Endodermal cell (in vitro differentiated cells): ENCODE measurements at regions not wholly inside any gene's neighbourhood (a gene's known extent, or its start where the extent isn't known, plus 50 kb on each side); places are given as distances from the start of the nearest gene placed in this dataset.

ENCODE experiments used
- DNase-seq: peaks from one replicate; pipeline ENCODE4 v3.0.0-alpha.2; 2017
- H3K27ac ChIP-seq: 2 replicates; pipeline ENCODE4 v1.5.1; 2013; ENCODE audit warnings: mild to moderate bottlenecking, low read depth, low read length, moderate library complexity
- H3K27me3 ChIP-seq: 2 replicates; pipeline ENCODE4 v1.6.1; 2013; ENCODE audit warnings: mild to moderate bottlenecking, low read length, moderate library complexity; ENCODE audit not compliant: insufficient read depth, control insufficient read depth, poor library complexity, severe bottlenecking
- H3K36me3 ChIP-seq: 2 replicates; pipeline ENCODE4 v1.7.0; 2013; ENCODE audit warnings: mild to moderate bottlenecking, low read length, moderate library complexity; ENCODE audit not compliant: control insufficient read depth, insufficient read depth
- H3K4me1 ChIP-seq: one replicate; pipeline ENCODE4 v1.7.0; 2013; ENCODE audit warnings: low read length; ENCODE audit not compliant: control insufficient read depth, insufficient read depth
- H3K4me3 ChIP-seq: 2 replicates; pipeline ENCODE4 v1.5.1; 2013; ENCODE audit warnings: mild to moderate bottlenecking, low read length, moderate library complexity
- H3K9ac ChIP-seq: 2 replicates; pipeline ENCODE4 v1.6.1; 2013; ENCODE audit warnings: mild to moderate bottlenecking, low read length, moderate library complexity; ENCODE audit not compliant: poor library complexity, severe bottlenecking; ENCODE audit errors: extremely low read depth
- H3K9me3 ChIP-seq: 2 replicates; pipeline ENCODE4 v1.6.1; 2013; ENCODE audit warnings: mild to moderate bottlenecking, low read length, moderate library complexity; ENCODE audit not compliant: control insufficient read depth
- H3K27ac Mint-ChIP-seq: 2 replicates; pipeline ENCODE4 v1.8.0; 2020; ENCODE audit warnings: mixed read lengths
- H3K27me3 Mint-ChIP-seq: 2 replicates; pipeline ENCODE4 v1.8.0; 2021; ENCODE audit warnings: mild to moderate bottlenecking, mixed read lengths; ENCODE audit not compliant: insufficient read depth
- H3K36me3 Mint-ChIP-seq: 2 replicates; pipeline ENCODE4 v1.8.0; 2020; ENCODE audit warnings: low read depth, mixed read lengths
- H3K4me1 Mint-ChIP-seq: 2 replicates; pipeline ENCODE4 v1.8.0; 2020; ENCODE audit warnings: mixed read lengths
- H3K4me3 Mint-ChIP-seq: 2 replicates; pipeline ENCODE4 v1.8.0; 2020; ENCODE audit warnings: mild to moderate bottlenecking, moderate library complexity, mixed read lengths
- H3K9me3 Mint-ChIP-seq: 2 replicates; pipeline ENCODE4 v1.8.0; 2020; ENCODE audit warnings: mild to moderate bottlenecking, mixed read lengths
- CTCF ChIP-seq: fragments of 200-600 bp; sonication (generic); conservative IDR thresholded peaks from 2 replicates; pipeline ENCODE4 v1.5.0; 2021; ENCODE audit warnings: antibody characterized with exemption, mild to moderate bottlenecking
- WGBS, 2 experiments: methylation state at CpG; one replicate each; pipeline versions ENCODE4 v1.1.5 to v1.1.7; 2013; ENCODE audit warnings: missing lambda C conversion rate in 2 of 2, mixed read lengths in 1 of 2; ENCODE audit not compliant: insufficient coverage in 1 of 2, insufficient read length in 1 of 2; 5-methylcytosine and 5-hydroxymethylcytosine counted together

GRCh38 chr12:126591533-126591932 lies 1526.3 kb downstream of the AACS start:
- DNase-seq = no peak
- Mint-ChIP-seq H3K4me1 (peaks cover 5% of the 10 kb centered on the region), H3K27me3 (no peaks in the 10 kb centered on the region), H3K27ac (no peak overlapping the region), H3K9me3 (no peaks in the 10 kb centered on the region), H3K36me3 (no peaks in the 10 kb centered on the region), H3K4me3 (no peak overlapping the region)
- no peaks in the 10 kb centered on the region for H3K4me1 ChIP-seq
- H3K4me3 ChIP-seq = no peak overlapping the region
- H3K27me3 ChIP-seq = no peaks in the 10 kb centered on the region
- WGBS, 2 experiments = 100% methylated on average over 1 to 2 of the region's 2 CpGs
- TF ChIP-seq CTCF = no peak
- no peak overlapping the region for H3K27ac ChIP-seq
- H3K36me3 ChIP-seq = no peaks in the 10 kb centered on the region
- H3K9ac ChIP-seq = no peak overlapping the region
- H3K9me3 ChIP-seq = no peaks in the 10 kb centered on the region

GRCh38 chr12:126601184-126602170 lies 1536.2 kb downstream of the AACS start:
- TF ChIP-seq CTCF = no peak
- no peaks in the 10 kb centered on the region for H3K36me3 ChIP-seq
- no peaks in the 10 kb centered on the region for H3K9me3 Mint-ChIP-seq
- H3K27me3 ChIP-seq = no peaks in the 10 kb centered on the region
- no peak for DNase-seq
- WGBS, 2 experiments = 81 to 86% methylated on average over 3 to 5 of the region's 5 CpGs
- H3K36me3 Mint-ChIP-seq = no peaks in the 10 kb centered on the region
- no peak overlapping the region for H3K27ac ChIP-seq
- H3K27ac Mint-ChIP-seq = no peak overlapping the region
- no peaks in the 10 kb centered on the region for H3K4me1 Mint-ChIP-seq
- H3K9ac ChIP-seq = no peak overlapping the region
- no peaks in the 10 kb centered on the region for H3K9me3 ChIP-seq
- H3K4me3 ChIP-seq = no peak overlapping the region
- H3K4me3 Mint-ChIP-seq = no peak overlapping the region
- no peaks in the 10 kb centered on the region for H3K27me3 Mint-ChIP-seq
- no peaks in the 10 kb centered on the region for H3K4me1 ChIP-seq

- no peak for DNase-seq
- H3K27me3 Mint-ChIP-seq = no peaks in the 10 kb centered on the region
- no peaks in the 10 kb centered on the region for H3K9me3 Mint-ChIP-seq
These were observed 1537.4 kb downstream of the AACS start for GRCh38 chr12:126602612-126603011.

More at GRCh38 chr12:126602612-126603011, 1537.4 kb downstream of the AACS start:
- no peaks in the 10 kb centered on the region for H3K4me1 Mint-ChIP-seq
- H3K4me3 Mint-ChIP-seq = no peak overlapping the region
- H3K4me3 ChIP-seq = no peak overlapping the region
- WGBS, 2 experiments = 83 to 87% methylated on average over 3 to 7 of the region's 7 CpGs
- no peaks in the 10 kb centered on the region for H3K36me3 ChIP-seq
- no peaks in the 10 kb centered on the region for H3K4me1 ChIP-seq
- TF ChIP-seq CTCF = no peak
- H3K27ac ChIP-seq = no peak overlapping the region
- H3K27ac Mint-ChIP-seq = no peak overlapping the region
- no peaks in the 10 kb centered on the region for H3K27me3 ChIP-seq
- H3K9ac ChIP-seq = no peak overlapping the region
- H3K9me3 ChIP-seq = no peaks in the 10 kb centered on the region
- no peaks in the 10 kb centered on the region for H3K36me3 Mint-ChIP-seq
